Colonic mucosa (tissue), 4 donors: ENCODE measurements at regions not wholly inside any gene's neighbourhood (a gene's known extent, or its start where the extent isn't known, plus 50 kb on each side); places are given as distances from the start of the nearest gene placed in this dataset.

Source experiments
- DNase-seq: peaks from one replicate; pipeline ENCODE4 v3.0.0-alpha.2; 2020
- H3K27ac ChIP-seq: fragments of 200-600 bp; one replicate; pipeline ENCODE4 v1.8.0; 2021
- H3K27me3 ChIP-seq: fragments of 200-600 bp; one replicate; pipeline ENCODE4 v1.8.0; 2021
- H3K36me3 ChIP-seq: fragments of 200-600 bp; one replicate; pipeline ENCODE4 v1.8.0; 2021
- H3K4me1 ChIP-seq: fragments of 200-600 bp; one replicate; pipeline ENCODE4 v1.8.0; 2021; ENCODE audit warnings: mild to moderate bottlenecking
- H3K4me3 ChIP-seq: fragments of 200-600 bp; one replicate; pipeline ENCODE4 v1.8.0; 2021
- H3K9ac ChIP-seq, 2 donors: one replicate each; pipeline ENCODE4 v1.7.0; 2013; ENCODE audit warnings: control low read depth in 2 of 2, low read depth in 2 of 2, low read length in 2 of 2
- H3K9me3 ChIP-seq: fragments of 200-600 bp; one replicate; pipeline ENCODE4 v1.8.0; 2021
- intact Hi-C: fragments of 100-400 bp; cut with DNase I; formaldehyde crosslinking; loops from one replicate; pipeline ENCODE4 v1.14.1; 2022
- TF ChIP-seq, protein P1 (sequence below): fragments of 200-600 bp; IDR thresholded peaks from one replicate; pipeline ENCODE4 v1.8.0; 2022; ENCODE audit warnings: antibody characterized with exemption, mild to moderate bottlenecking
- donor health status: healthy.
- donor health status: DM: no; HTN: no; CAD: no.
- donor health status: DM: no; HTN: no; CAD: no.

DNA sequence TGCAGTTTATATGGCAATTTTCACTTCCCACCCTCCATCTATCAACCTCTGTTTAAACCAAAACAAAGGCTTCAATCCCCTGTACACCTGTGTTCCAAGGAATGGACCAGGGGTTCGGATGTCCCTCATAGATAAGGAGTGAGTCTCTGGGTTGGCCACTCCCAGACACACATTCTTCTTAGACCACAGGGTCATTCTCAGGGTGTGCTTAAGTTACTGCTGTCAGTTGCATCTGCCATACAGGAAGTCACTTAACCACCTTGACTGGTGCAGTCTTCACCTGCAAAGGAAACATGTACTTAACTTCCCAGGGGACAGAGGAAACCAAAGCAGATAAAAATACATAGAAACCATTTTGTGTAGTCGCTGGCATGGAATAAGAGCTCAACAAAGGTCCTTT, 151.0 kb upstream of the NDUFV2 start:
- Histone ChIP-seq H3K27me3 (no peaks in the 10 kb centered on the region), H3K9ac (no peak overlapping the region), H3K9me3 (no peaks in the 10 kb centered on the region), H3K4me1 (no peaks in the 10 kb centered on the region), H3K36me3 (no peaks in the 10 kb centered on the region), H3K4me3 (no peak overlapping the region), H3K27ac (no peak overlapping the region)
- intact Hi-C loops = no loop called here
- TF ChIP-seq, protein P1, sequence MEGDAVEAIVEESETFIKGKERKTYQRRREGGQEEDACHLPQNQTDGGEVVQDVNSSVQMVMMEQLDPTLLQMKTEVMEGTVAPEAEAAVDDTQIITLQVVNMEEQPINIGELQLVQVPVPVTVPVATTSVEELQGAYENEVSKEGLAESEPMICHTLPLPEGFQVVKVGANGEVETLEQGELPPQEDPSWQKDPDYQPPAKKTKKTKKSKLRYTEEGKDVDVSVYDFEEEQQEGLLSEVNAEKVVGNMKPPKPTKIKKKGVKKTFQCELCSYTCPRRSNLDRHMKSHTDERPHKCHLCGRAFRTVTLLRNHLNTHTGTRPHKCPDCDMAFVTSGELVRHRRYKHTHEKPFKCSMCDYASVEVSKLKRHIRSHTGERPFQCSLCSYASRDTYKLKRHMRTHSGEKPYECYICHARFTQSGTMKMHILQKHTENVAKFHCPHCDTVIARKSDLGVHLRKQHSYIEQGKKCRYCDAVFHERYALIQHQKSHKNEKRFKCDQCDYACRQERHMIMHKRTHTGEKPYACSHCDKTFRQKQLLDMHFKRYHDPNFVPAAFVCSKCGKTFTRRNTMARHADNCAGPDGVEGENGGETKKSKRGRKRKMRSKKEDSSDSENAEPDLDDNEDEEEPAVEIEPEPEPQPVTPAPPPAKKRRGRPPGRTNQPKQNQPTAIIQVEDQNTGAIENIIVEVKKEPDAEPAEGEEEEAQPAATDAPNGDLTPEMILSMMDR = no peak
- no peak for DNase-seq

- Histone ChIP-seq H3K9ac (no peak overlapping the region), H3K27ac (no peak overlapping the region), H3K4me3 (no peak overlapping the region), H3K9me3 (no peaks in the 10 kb centered on the region), H3K27me3 (no peaks in the 10 kb centered on the region), H3K4me1 (no peaks in the 10 kb centered on the region), H3K36me3 (no peaks in the 10 kb centered on the region)
- no peak for DNase-seq
- TF ChIP-seq, protein P1 = no peak
- intact Hi-C loops = no loop called here
Measured at GRCh38 chr18:8952174-8952573, 150.3 kb upstream of the NDUFV2 start.

DNA sequence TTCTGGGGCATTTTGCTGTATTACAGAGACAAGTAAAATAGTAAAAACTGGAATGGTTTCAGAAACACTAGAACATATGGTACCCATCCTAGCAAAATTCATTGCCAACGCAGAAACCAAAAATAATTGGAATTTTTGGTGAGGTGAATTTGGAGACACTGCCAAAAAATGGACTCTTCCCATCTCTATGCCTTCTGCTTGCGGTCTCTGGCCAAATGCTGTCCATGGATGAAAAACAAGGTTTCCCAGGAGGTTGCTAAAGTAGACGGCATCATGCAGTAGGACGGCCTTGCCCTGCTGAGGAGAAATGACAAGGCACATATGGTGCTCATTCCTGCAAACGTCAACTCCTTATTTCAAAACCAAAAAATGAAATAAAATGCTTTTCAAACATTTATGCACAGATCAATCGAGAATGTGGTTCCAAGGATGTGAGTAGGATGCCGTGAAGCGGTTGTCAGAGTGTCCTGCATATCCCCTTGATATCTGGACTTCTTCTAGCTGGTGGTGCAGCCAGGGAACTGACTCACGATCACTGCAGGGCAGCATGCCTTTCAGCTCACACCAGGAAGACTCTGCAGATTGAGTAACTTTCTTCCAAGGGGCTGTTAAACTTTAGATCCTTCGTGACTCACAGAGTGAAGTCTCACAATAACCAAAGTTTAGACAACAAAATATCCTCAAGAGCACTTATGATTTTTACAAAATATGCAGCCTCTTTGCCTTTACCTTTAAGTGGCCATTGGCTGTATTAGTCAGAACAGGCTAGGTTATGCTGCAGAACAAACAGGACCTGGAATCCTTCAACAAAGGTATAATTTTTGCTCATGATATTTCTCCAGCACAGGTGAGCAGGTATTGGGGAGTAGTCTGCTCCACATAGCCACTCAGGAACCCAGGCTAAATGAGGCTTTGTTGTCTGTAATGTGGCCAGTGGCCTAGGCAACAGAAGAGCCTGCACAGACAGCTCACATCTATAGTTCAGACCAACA, 149.4 kb upstream of the NDUFV2 start:
- Histone ChIP-seq H3K36me3 (no peaks in the 10 kb centered on the region), H3K4me3 (no peak overlapping the region), H3K9ac (no peak overlapping the region), H3K4me1 (no peaks in the 10 kb centered on the region), H3K27ac (no peak overlapping the region), H3K9me3 (no peaks in the 10 kb centered on the region), H3K27me3 (no peaks in the 10 kb centered on the region)
- no peak for DNase-seq
- intact Hi-C loops = no loop called here
- TF ChIP-seq, protein P1 = no peak

DNA sequence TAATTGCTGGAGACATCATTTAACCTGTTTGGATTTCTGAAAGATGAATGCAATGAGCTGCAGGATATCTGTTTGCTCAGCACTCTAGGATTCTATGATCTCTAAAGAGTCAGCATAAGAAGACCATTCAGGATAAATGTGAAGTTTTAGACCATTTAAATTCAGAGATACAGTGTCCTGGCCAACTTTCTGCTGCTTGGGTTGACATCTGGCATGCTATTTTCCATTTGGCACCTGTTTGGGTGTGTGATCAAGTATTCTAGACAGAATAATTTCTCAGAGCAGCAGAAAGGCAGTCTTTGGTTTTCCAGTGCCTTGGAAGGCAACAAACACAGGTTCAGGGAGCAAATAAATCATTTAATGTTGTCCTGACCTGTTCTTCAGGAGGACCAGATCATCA, 144.8 kb upstream of the NDUFV2 start:
- intact Hi-C loops = no loop called here
- Histone ChIP-seq H3K36me3 (no peaks in the 10 kb centered on the region), H3K27ac (no peak overlapping the region), H3K27me3 (no peaks in the 10 kb centered on the region), H3K4me3 (no peak overlapping the region), H3K4me1 (no peaks in the 10 kb centered on the region), H3K9me3 (no peaks in the 10 kb centered on the region), H3K9ac (no peak overlapping the region)
- no peak for DNase-seq
- TF ChIP-seq, protein P1 = no peak

- Histone ChIP-seq H3K27me3 (no peaks in the 10 kb centered on the region), H3K9ac (no peak overlapping the region), H3K27ac (no peak overlapping the region), H3K9me3 (no peaks in the 10 kb centered on the region), H3K4me3 (no peak overlapping the region), H3K36me3 (no peaks in the 10 kb centered on the region), H3K4me1 (no peaks in the 10 kb centered on the region)
- intact Hi-C loops = no loop called here
- TF ChIP-seq, protein P1 = no peak
- DNase-seq = no peak
Measured at GRCh38 chr18:8958660-8959059, 143.8 kb upstream of the NDUFV2 start.
